Left forelimb (tissue), 1 donor: ENCODE measurements at regions not wholly inside any gene's neighbourhood (a gene's known extent, or its start where the extent isn't known, plus 50 kb on each side); places are given as distances from the start of the nearest gene placed in this dataset.
"Not testable (repeated sequence)": the region's sequence is repeated elsewhere in the genome, so short reads cannot be mapped to it uniquely, and the experiment has no call there.

ENCODE experiments used
- DNase-seq: peaks from one replicate; pipeline ENCODE4 v3.0.0-alpha.2; 2018; ENCODE audit warnings: low spot score

DNA sequence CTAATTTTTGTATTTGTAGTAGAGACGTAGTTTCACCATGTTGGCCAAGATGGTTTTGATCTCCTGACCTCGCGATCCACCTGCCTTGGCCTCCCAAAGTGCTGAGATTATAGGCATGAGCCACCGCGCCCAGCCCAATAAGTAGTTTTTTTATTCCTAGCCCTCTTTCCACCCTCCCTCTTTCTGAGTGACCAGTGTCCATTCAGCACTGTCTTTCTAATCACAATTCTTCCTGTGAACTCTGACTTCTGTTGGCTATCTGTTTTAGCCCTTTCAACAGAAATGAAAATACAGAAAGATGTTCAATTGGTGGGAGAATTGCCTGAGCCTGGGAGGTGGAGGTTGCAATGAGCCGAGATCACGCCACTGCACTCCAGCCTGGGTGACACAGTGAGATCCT is 122.3 kb upstream of the LIFR start:
- not testable (repeated sequence) for DNase-seq

DNA sequence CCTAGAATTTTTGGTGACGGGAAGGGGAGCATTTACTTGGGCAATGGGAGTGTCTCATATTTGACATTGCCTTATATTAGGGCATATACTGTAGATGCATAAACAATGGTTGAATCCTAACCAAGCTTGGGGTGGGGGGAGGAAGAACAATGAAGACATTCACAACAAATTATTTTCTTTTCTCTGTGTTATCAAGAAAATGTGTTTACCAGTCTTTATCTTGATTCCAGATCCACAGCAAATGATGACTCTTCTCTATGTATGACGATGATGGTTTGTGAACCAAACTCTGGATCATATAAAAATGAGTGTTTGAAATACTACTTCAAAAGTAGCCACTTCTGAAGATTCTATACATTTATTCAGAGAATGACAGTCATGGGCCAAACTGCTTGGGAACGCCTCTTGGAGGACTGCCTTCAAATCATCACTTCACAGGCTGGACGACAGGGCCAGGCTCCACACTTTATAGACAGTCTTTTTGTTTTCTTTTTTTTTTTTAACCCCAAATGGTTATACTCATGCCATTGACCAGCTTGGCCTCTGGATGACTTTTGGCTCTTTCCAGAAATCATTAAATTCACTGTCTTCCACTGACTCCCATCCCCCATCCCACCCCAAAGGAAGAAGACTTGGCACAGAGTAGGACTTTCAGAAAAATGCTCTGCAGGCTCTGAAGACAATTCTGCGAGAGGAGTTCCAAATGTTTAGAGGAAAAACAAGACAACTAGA is 123.8 kb upstream of the LIFR start:
- DNase-seq: no peak

DNA sequence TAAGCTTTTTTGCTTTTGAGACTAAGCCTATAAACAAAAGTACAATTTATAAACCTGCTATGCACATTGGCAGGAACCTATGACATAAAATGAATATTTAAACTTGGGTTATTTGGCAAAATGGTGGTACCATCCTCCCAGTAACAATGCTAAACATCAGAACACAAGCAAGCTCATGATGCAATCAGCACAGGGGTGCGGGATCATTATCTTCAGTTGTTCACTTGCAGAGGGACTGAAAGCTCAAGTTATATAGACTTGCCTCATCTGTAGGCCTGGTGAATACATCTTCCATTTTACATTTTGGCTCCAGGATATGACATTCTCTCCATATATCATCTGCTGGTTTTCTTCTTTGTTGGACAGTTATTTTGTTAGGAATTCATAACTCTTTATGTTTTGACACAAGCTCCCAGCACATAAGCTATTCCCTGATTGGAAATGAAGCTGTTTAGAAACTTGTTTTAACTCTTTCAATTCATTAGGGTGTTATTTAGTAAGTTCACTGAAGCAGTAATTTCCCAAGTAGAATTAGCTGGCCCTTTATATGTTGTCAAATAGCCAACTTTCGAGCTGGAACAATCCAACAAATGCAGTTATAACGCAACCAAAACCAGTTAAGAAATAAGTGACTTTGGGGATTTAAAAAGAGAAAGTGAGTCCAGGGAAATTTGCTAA is 124.7 kb upstream of the LIFR start:
- no peak for DNase-seq

DNA sequence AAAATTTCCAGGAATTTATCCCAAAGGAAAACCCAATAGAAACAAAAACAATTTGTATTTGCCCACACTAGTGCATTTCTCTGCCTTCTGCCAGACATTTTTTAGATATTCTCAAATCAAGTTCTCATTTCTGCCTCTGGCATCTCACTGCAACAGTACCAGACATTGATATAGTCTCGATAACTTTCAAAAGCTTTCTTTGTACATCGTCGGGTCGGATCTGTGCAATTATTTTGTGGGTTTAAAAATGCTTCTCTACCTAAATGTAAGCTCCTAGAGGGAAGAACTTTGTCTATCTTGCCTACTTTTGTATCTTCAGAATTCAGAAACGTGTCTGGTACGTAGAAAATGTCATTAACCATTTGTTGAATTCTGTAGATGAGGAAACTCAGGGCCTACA is 125.5 kb upstream of the LIFR start:
- DNase-seq: no peak

DNA sequence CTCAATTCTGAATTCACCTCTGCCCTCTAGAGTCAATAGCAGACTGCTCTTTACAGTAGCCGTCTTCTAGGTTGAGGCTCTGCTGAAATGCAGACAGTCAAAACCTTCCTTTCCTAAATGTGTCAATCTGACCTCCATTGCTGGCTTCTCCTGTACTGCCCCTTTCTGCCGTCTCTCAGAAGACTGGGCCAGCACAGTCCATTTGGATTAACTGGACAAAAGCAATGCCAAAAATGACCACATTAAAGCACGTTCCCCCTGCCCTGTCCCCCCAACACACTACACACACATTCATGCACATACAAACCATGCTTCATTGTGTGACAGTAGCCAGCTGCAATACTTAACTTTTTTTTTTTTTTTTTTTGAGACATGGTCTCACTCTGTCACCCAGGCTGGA is 130.2 kb upstream of the LIFR start:
- no peak for DNase-seq

DNA sequence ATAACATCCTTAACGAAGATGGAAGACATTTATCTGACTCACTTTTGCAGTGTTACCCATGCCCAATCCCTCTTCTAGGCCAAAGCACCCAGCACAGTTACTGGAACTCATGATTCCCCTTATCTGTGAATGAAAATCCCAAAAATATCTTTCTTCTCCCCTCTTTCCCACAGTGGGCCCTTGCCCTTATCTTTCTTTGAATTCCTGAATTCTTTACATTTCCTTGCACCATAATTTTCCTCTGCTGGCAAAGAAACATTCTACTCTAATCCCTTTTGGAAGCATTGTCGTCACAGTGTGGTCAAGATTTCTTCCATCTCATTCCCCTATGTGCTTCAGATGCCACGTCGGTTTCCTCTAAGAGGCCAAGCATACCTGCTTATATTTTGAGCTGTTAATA is 135.9 kb upstream of the LIFR start:
- no peak for DNase-seq

DNA sequence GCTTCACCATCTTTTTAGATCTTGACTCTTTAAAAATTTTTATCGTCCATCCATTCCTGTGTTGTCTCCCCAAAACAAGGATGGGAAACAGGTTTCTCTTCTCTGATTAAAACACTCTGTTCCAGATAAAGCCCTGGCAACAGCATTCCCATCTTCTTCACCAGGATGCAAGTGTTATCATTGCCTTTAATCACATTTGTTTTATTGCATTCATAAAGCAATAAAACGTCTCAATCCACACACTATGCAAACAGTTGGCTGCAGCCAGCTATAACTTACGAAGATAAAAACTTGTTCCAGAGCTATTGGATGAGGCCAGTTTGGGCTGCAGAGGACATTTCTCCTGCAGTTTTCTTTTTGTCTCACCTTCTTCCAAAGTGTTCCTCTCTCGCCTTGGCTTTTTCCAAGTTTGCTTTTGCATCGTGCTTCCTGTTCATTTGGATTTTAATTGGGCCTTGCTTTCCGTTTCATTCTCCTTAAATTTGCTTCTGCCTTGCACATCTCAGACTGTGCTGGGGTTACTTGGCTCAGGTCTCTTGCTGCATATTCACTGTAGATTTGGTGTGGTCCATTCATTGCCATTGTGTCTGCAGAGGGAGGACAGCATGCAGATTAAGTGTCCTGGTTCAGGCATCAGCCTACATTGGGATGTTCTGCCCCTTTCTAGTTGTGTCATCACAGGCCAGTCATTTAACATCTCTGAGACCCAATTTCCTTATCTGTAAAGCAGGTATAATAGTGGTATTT is 136.5 kb upstream of the LIFR start:
- no peak for DNase-seq

DNA sequence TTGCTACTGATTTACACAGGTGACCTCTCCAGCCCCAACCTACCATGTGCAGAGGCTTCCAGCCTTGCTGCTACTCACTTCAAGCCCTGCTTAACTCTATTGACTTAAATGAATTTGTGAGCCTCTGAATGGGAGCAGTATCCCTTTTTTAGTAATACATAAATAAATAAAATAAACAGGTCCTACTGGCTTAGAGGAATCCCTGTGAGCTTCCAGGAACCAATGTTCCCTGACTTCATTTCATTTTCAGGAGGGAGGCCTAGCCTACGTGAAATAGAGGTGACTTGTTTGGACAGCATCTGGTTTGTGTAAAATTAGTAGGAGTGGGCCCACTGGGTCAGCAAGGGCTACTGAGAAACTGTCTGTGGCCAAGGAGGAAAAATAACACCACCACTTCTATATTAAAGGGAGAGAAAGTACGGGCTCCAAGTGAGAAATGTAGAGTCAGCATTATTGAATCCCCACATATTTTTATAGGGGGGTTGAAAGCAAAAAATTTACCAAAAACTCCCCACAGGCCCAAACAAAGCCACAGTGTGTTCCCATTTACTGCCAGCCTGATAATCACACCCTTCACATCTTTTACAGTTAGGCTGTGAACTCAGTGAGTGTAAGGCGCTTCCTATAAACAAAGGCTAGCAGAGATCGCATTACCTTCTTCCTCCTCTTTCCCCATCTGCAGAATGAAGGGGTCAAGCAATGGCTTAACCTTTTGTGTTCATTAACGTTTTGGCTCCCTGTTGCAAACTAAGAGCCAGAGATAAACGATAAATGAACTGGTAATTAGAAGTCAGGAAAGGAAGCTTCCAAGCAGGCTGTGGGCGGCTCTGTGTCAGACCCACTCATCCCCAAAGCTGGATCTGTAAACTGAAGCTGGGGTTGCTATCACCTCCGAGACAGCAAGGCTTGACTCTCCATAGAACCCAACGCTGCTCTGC is 138.8 kb upstream of the LIFR start:
- DNase-seq: no peak

DNA sequence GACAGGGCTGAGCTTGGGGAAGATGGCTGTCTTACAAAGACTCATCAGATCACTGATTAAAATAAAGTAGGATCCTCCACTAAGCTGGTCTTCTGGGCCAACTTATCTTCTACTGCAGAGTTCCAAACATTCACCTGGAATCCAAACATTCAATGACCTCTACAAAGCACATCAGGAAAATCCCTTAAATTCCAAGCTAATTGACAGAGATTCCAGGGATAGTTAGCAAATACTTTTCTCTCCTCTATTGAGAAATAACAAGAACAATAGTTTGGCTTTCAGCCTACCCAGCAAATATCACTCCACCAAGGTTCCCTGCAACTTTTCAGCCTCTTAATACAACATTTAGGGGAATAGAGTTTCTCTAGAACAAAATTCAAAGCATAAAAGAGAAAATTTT is 140.6 kb upstream of the LIFR start:
- no peak for DNase-seq

DNA sequence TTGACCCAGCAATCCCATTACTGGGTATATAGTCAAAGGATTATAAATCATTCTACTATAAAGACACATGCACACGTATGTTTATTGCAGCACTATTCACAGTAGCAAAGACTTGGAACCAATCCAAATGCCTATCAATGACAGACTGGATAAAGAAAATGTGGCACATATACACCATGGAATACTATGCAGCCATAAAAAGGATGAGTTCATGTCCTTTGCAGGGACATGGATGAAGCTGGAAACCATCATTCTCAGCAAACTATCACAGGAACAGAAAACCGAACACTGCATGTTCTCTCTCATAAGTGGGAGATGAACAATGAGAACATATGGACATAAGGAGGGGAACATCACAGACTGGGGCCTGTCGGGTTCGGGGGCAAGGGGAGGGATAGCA is 140.3 kb upstream of the OSMR start:
- DNase-seq: not testable (repeated sequence)

DNA sequence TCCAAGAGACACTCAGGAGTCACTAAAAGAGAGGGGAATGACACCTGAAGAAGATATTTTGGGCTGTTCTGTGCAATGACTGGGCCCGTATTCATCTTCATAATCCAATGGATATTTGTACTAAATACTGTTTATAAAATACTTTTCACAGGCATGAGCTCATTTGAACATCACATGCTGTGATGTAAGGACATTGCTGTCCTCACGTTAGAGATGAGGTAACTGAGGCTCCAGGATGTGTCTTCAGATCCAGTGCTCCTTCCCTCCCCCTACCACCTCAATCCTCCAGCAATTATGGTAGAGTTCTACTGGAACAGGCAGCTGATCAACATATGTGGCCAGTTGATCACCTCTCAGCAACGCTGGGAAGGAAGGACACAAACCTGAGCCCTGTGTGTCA is 139.4 kb upstream of the OSMR start:
- no peak for DNase-seq

DNA sequence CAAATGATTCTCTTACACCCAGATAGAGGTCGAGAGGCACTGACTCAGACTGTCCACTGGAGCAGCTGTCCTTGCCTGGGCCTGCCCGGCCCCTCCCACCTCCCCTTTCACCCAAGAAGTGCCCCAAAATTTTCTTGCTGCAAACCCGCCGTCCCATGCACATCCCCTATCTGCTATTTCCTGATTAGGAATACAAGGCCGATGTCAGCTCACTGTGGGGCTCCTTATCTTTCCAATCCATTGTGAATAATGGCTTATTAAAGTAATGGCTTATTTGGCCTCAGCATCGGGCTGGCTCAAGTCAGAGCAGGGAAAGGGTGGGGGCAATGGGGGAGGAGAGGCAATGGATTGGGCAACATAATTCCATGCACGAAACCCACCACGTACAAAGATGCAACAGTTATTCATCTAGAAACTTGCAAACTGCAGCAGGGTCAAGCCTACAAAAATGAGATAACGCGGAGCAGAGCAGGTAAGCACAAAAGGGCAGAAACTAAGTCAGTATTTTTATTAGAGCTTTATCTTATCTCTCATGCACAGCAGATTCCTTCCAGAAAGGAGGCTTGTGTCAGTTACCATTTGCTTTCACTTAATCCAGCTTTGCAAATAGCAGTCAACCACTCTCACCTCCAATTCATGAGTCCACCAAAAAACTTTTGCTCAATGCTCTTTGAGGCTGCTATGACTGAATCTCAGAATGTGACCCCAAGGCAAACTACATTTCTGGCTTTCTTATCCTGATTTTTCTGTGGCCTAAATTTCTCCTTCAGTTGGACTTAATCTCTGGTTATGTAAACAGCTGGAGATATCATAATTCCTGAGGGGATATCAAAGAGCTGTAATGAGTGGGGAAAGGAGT is 138.2 kb upstream of the OSMR start:
- DNase-seq: no peak

DNA sequence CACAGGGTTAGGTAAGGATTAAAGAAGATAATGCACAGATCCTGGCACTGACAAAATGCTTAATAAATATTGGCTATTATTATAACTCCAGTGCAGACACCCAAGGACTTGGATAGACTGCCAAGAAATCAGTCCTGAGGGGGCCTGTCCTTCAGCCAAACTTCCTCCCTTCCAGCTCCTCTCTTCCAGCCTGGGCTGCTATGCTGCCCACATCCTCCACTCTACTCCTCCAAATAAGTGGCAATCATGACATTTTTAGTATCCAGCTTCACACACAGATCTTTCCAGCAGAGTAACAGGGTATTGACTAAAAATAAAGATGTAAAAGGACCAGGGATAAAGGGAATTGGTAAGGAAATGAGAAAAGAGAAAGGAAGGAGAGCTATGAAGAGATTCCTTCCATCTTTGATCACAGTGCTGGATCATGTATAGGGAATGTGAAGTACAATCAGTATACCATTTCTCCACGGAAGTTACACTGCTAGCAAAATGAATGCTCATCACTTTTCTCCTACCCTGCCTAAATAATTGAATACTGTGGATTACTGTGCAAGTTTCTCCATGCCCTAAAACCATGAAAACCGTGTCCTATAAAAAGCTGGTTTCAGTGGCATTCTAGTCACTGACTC is 136.0 kb upstream of the OSMR start:
- DNase-seq: no peak

DNA sequence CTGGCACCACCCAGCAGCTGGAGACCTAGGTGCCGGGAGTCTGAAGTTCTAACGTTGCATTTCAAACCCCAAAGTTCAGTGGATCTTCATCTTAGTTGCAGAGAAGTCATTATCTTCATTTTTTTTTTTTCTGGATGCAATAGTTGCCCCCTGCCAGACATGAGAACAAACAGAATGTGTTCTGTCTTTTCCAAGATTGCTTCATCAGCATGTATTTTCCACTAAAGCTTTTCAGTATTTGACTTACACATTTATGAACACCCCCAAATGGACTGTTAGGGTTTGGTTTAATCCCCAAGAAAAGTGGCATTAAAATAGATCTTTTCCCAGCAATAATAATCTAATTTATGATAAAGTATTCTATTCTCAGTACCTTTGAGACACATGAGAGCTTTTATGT is 135.2 kb upstream of the OSMR start:
- no peak for DNase-seq

DNA sequence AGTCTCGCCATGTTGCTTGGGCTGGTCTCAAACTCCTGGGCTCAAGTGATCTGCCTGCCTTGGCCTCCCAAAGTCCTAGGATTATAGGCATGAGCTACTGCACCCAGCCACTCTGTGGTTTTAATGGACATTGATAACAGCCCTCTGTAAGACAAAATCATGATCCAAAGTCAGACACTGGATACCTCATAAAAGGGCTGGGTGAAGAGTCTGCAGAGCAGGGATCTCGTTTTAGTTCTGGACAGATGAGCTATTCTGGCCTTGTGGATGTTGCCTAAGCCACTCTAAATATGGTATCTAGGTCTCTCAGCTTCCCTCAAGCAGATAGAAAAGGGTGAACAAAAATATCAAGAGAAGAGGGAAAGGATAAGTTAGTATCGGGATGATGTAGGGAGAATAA is 133.4 kb upstream of the OSMR start:
- no peak for DNase-seq

DNA sequence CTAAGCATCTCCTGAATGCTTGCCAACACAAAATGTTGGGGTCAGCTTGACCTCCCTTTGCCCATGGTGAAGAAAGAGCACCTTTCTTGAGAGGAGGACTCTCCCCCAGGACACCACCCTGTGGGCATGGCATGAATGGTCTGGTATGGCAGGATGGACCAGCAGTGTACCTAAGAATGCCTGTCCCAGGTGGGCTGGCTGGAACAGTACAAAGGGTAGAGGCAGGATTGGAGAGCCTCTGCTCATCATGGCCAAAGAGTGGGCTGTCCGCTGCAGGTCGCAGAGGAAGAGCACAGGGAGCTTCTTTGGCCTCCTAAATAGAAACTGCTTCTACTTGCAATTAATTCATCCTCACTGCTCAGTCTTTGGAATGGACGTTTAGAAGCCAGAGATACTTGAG is 131.6 kb upstream of the OSMR start:
- DNase-seq: no peak

DNA sequence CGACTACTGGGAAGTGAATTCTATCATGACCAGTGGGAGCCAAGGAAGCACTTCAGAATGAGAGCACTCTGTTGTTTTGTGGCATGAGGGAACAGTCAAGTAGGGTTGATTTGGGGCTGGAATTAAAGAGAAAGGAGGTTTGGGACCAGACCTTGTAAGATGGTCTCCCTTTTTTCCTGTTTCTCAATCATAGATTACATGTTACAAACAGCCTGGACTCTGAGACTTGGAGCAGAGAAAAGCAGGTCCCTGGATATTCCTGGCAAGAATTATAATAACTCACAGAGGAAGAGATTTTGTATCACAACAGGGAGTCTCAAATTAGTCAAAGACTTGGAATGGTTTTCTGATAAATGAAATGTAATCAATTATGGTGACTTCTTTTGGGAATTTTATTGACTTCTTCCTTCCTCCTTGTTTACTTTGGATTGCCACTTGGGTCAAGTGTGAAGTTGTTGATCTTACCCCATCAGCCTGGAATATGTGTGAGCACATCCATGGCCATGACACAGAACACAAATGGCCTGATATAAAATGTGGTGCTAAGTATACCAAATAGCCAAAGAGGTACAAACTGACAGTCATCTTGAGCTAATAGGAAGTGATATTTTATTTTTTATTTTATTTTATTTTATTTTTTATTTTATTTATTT is 131.0 kb upstream of the OSMR start:
- no peak for DNase-seq

DNA sequence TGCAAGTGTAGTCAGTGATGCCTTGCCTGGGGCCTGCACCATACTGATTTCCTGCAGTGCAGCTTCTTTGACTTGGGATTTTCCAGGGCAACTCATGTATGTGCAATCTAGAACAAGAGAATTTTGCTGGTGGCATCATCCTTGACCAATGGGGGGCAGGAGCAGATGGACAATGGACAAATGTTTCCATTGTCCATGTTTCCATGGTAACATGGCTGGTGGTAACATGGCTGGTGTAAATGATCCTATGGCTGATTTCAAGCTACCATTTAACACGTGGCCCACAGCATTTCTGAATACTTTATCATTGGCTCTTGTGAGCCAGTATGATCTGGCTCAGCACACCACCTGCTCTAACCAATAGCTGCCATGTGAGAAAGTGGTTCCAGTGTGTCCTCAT is 130.1 kb upstream of the OSMR start:
- no peak for DNase-seq

DNA sequence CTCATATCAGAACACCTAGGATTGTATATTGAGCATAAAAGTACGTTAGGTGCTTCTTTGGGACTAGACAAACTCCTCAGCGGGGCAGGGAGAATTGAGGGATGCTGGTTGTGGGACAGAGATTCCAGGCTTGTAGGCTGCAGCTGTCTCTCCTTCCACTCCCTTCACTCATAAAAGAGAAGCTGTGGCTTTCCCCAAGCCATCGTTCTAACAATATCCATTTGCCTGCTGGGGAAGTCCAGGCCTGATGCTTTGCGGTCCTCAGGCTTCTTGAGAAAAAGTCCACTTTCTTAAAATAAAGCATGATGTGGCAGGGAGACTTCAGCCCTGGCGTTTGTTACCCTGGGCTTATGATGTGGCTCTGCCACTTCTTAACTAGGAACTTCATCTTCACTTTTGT is 129.3 kb upstream of the OSMR start:
- DNase-seq: no peak

DNA sequence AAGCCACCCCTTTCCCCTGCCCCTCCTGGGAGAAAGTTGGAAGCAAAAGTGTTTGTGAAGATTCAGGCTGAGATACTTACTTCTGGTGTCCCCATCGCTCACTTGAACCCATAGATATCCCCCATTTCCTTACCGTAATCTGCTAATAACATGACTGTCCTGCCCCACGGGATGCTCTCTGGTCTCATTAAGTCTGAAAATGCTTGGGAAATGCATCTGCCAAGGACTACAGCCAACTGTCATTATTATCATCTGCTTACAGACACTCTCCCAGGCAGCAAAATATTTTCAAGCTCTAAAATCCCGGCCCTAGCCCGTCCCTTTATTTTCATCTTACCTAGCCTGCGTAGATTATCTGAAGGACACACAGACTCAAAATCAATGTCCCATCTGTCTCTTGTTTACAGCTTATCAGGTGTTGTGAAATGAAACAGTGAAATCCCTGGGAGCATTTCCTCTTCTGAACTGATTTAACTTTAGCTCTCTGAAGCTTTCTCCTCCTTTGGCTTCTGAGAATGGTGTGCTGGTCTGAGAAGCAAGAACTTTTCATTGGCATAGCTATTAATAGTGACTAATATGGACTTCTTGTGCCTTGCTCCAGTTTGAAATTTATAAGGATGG is 126.9 kb upstream of the OSMR start:
- DNase-seq: no peak
